DMS 273 (cell line): ENCODE measurements at regions not wholly inside any gene's neighbourhood (a gene's known extent, or its start where the extent isn't known, plus 50 kb on each side); places are given as distances from the start of the nearest gene placed in this dataset.
"Not testable (repeated sequence)": the region's sequence is repeated elsewhere in the genome, so short reads cannot be mapped to it uniquely, and the experiment has no call there.

Experiments used
- DNase-seq: peaks from one replicate; lab custom pipeline; 2025; ENCODE audit not compliant: unreplicated experiment; lab: John Stamatoyannopoulos, UW

GRCh38 chr10:27347827-27348207 lies 107.2 kb upstream of the ACBD5 start:
- peak; percentile 3 for DNase-seq

- DNase-seq, result peak; percentile 9
Measured at GRCh38 chr10:27345455-27345920, 104.9 kb upstream of the ACBD5 start.

- DNase-seq, result peak; percentile 10
Measured at GRCh38 chr10:27344568-27345454, 104.2 kb upstream of the ACBD5 start.

- no peak for DNase-seq
Measured at GRCh38 chr10:27341001-27341400, 100.4 kb upstream of the ACBD5 start.

- not testable (repeated sequence) for DNase-seq
Measured at GRCh38 chr10:27335246-27335645, 94.6 kb upstream of the ACBD5 start.

- DNase-seq, result no peak
Measured at GRCh38 chr10:27330074-27330473, 89.5 kb upstream of the ACBD5 start.

- DNase-seq, result no peak
Measured at GRCh38 chr10:27328946-27329345, 88.3 kb upstream of the ACBD5 start.

GRCh38 chr10:27326748-27327147 lies 86.2 kb upstream of the ACBD5 start:
- DNase-seq, result not testable (repeated sequence)

GRCh38 chr10:27319752-27320431 lies 79.3 kb upstream of the ACBD5 start:
- peak; percentile 63 for DNase-seq

GRCh38 chr10:27319139-27319538 lies 78.5 kb upstream of the ACBD5 start:
- DNase-seq, result not testable (repeated sequence)

GRCh38 chr10:27315082-27315481 lies 74.5 kb upstream of the ACBD5 start:
- not testable (repeated sequence) for DNase-seq

GRCh38 chr10:27313586-27313985 lies 73.0 kb upstream of the ACBD5 start:
- DNase-seq, result not testable (repeated sequence)

- no peak for DNase-seq
Measured at GRCh38 chr10:27312854-27313253, 72.3 kb upstream of the ACBD5 start.

GRCh38 chr10:27311809-27312208 lies 71.2 kb upstream of the ACBD5 start:
- DNase-seq, result not testable (repeated sequence)

- not testable (repeated sequence) for DNase-seq
Measured at GRCh38 chr10:27298522-27298850, 57.9 kb upstream of the ACBD5 start.

GRCh38 chr10:27297844-27298521 lies 57.4 kb upstream of the ACBD5 start:
- no peak for DNase-seq

GRCh38 chr10:27296285-27296684 lies 55.7 kb upstream of the ACBD5 start:
- DNase-seq, result not testable (repeated sequence)

- DNase-seq, result not testable (repeated sequence)
Measured at GRCh38 chr10:27291253-27291895, 50.8 kb upstream of the ACBD5 start.
